Prostate gland (tissue), 2 donors: ENCODE measurements at regions not wholly inside any gene's neighbourhood (a gene's known extent, or its start where the extent isn't known, plus 50 kb on each side); places are given as distances from the start of the nearest gene placed in this dataset.

Experiments used
- POLR2AphosphoS5 ChIP-seq: sonication (generic); formaldehyde crosslinking; IDR thresholded peaks from one replicate; pipeline ENCODE4 v1.6.1; 2017; ENCODE audit warnings: antibody characterized with exemption
- TF ChIP-seq, protein P1 (sequence below), 4 experiments: fragments of 200-600 bp in 2 of 4; fragments of 450-650 bp in 2 of 4; sonication (generic) in 2 of 4; IDR thresholded peaks; 1 replicate in 3 of 4; 2 replicates in 1 of 4; pipeline ENCODE4 v1.5.1; 2016 to 2019; ENCODE audit warnings: antibody characterized with exemption in 4 of 4, mild to moderate bottlenecking in 2 of 4, moderate library complexity in 2 of 4

DNA sequence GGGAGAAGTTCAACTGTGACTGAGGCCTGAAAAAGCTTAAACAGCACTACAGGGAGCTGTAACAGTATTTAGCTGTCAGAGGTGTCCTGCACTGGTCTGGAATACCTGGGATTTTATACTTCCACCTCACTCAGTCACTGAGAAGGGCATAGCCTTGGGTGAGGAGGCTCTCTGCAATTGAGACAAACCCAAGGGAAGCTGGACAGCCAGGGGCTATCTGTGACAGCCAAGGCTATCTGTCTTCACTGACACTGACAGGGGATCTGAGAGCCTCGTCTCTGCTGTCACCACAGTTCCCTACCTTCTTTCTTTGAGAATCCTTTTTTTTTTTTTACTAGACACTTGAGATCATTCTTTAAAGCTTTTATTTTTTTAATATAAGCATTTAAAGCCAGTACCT lies 356.2 kb upstream of the CD180 start:
- TF ChIP-seq, protein P1, sequence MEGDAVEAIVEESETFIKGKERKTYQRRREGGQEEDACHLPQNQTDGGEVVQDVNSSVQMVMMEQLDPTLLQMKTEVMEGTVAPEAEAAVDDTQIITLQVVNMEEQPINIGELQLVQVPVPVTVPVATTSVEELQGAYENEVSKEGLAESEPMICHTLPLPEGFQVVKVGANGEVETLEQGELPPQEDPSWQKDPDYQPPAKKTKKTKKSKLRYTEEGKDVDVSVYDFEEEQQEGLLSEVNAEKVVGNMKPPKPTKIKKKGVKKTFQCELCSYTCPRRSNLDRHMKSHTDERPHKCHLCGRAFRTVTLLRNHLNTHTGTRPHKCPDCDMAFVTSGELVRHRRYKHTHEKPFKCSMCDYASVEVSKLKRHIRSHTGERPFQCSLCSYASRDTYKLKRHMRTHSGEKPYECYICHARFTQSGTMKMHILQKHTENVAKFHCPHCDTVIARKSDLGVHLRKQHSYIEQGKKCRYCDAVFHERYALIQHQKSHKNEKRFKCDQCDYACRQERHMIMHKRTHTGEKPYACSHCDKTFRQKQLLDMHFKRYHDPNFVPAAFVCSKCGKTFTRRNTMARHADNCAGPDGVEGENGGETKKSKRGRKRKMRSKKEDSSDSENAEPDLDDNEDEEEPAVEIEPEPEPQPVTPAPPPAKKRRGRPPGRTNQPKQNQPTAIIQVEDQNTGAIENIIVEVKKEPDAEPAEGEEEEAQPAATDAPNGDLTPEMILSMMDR (IDR thresholded peaks at IDR 0.05), result no peak
- TF ChIP-seq POLR2AphosphoS5, result no peak
